ENCODE measurements at regions not wholly inside any gene's neighbourhood (a gene's known extent, or its start where the extent isn't known, plus 50 kb on each side); places are given as distances from the start of the nearest gene placed in this dataset.

DNA sequence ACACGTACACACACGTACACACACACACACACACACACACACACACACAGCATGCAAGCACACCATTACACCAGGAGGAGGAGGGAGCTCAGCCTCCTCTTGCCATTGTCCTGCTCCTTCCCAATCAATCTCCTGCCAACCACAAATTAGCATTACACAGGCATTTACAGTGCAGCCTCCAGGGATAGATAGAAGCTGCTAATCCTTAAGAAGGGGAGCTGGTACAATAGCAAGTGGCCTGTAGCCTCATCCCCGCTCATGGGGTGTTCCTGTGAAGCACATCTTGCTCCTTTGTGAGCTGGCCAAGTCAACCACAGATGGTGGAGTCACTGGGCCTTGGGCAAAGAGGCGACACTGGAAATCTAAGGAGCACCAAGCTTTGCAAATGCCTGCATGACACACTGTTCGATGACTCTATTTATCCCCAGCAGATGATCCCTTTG lies 110.3 kb upstream of the PKDCC start:
- DNase-seq, result no peak
- 68 to 70% (median 70%) methylated on average over 5 of the region's 5 CpGs for WGBS, 3 donors
- H3K27ac ChIP-seq, result peak overlapping the region in 1 of 2 donors; percentile 81
- H3K4me1 ChIP-seq (ENCODE audit: insufficient read depth), result peaks cover 40% of the 10 kb centered on the region
- H3K4me3 ChIP-seq, result no peak overlapping the region
- no peaks in the 10 kb centered on the region for H3K9me3 ChIP-seq
- H3K36me3 ChIP-seq, result no peaks in the 10 kb centered on the region
- intact Hi-C loops (cut with DNase I), result loop anchor here in 1 of 4 donors (10.0 kb wide), 1 partner anchor 117 kb away; no protein-coding TSS in a partner anchor
- no peaks in the 10 kb centered on the region for H3K27me3 ChIP-seq
- TF ChIP-seq EP300 (IDR thresholded peaks at IDR 0.05) (no peak), POLR2A (IDR thresholded peaks at IDR 0.05) (no peak)
- TF ChIP-seq, protein P1, sequence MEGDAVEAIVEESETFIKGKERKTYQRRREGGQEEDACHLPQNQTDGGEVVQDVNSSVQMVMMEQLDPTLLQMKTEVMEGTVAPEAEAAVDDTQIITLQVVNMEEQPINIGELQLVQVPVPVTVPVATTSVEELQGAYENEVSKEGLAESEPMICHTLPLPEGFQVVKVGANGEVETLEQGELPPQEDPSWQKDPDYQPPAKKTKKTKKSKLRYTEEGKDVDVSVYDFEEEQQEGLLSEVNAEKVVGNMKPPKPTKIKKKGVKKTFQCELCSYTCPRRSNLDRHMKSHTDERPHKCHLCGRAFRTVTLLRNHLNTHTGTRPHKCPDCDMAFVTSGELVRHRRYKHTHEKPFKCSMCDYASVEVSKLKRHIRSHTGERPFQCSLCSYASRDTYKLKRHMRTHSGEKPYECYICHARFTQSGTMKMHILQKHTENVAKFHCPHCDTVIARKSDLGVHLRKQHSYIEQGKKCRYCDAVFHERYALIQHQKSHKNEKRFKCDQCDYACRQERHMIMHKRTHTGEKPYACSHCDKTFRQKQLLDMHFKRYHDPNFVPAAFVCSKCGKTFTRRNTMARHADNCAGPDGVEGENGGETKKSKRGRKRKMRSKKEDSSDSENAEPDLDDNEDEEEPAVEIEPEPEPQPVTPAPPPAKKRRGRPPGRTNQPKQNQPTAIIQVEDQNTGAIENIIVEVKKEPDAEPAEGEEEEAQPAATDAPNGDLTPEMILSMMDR (IDR thresholded peaks at IDR 0.05), result no peak

GRCh38 chr2:41937921-41938708 lies 109.7 kb upstream of the PKDCC start:
- no peaks in the 10 kb centered on the region for H3K9me3 ChIP-seq
- TF ChIP-seq POLR2A (IDR thresholded peaks at IDR 0.05), result no peak
- no peak for TF ChIP-seq EP300 (IDR thresholded peaks at IDR 0.05)
- TF ChIP-seq, protein P1 (IDR thresholded peaks at IDR 0.05), result no peak
- peaks cover 37% of the 10 kb centered on the region for H3K4me1 ChIP-seq (ENCODE audit: insufficient read depth)
- WGBS, 3 donors, result 6 to 15% (median 8%) methylated on average over 9 of the region's 9 CpGs
- intact Hi-C loops (cut with DNase I), result loop anchor here in 1 of 4 donors (10.0 kb wide), 1 partner anchor 117 kb away; no protein-coding TSS in a partner anchor
- peak in 1 of 5 donors; percentile 44 for DNase-seq
- peak overlapping the region; percentile 22 to 81 for H3K27ac ChIP-seq
- no peaks in the 10 kb centered on the region for H3K36me3 ChIP-seq
- no peak overlapping the region for H3K4me3 ChIP-seq
- H3K27me3 ChIP-seq, result no peaks in the 10 kb centered on the region

GRCh38 chr2:41940060-41940744 lies 107.6 kb upstream of the PKDCC start:
- H3K4me1 ChIP-seq (ENCODE audit: insufficient read depth), result peaks cover 30% of the 10 kb centered on the region
- peak overlapping the region; percentile 52 to 81 for H3K27ac ChIP-seq
- DNase-seq, result no peak

DNA sequence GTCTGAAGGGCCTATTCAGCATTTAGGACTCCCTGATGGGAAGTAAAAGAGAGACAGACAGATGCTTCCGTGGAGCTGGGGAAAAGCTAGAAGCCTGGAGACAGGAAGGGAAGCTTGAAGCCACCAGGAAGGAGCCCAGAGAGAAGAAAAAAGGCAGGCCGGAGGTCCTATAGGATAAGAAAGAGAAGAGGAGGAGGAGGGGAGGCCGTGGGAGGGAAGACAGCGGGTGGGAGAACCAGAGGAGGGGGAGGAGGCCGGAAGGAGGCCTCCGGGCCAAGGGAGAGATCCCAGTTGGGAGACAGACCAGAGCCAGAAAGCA lies 107.1 kb upstream of the PKDCC start:
- Histone ChIP-seq H3K27me3 (no peaks in the 10 kb centered on the region), H3K27ac (peak overlapping the region; percentile 52 to 81), H3K4me3 (no peak overlapping the region), H3K4me1 (ENCODE audit: insufficient read depth) (peaks cover 30% of the 10 kb centered on the region), H3K36me3 (no peaks in the 10 kb centered on the region), H3K9me3 (no peaks in the 10 kb centered on the region)
- intact Hi-C loops (cut with DNase I), result no loop called here
- no peak for TF ChIP-seq POLR2A (IDR thresholded peaks at IDR 0.05)
- TF ChIP-seq EP300 (IDR thresholded peaks at IDR 0.05), result no peak
- TF ChIP-seq, protein P1 (IDR thresholded peaks at IDR 0.05), result no peak
- 7 to 17% (median 9%) methylated on average over 6 of the region's 6 CpGs for WGBS, 3 donors
- peak in 4 of 5 donors; percentile 55 to 70 (median 64) for DNase-seq

More at GRCh38 chr2:41940060-41940744, 107.6 kb upstream of the PKDCC start:
- no peak for TF ChIP-seq EP300 (IDR thresholded peaks at IDR 0.05)
- H3K4me3 ChIP-seq, result no peak overlapping the region
- no peaks in the 10 kb centered on the region for H3K36me3 ChIP-seq
- intact Hi-C loops (cut with DNase I), result no loop called here
- no peaks in the 10 kb centered on the region for H3K27me3 ChIP-seq
- 39 to 49% (median 48%) methylated on average over 8 of the region's 8 CpGs for WGBS, 3 donors
- H3K9me3 ChIP-seq, result no peaks in the 10 kb centered on the region
